HG02571 (cell line): ENCODE measurements at regions not wholly inside any gene's neighbourhood (a gene's known extent, or its start where the extent isn't known, plus 50 kb on each side); places are given as distances from the start of the nearest gene placed in this dataset.

Experiments
- ATAC-seq: cut with Tn5 transposase; IDR thresholded peaks from one replicate; pipeline ENCODE4 v1.9.1; 2021; ENCODE audit warnings: mild to moderate bottlenecking, moderate library complexity; ENCODE audit not compliant: unreplicated experiment

- ATAC-seq, result no peak
These were observed 160.6 kb upstream of the OSR1 start for GRCh38 chr2:19519045-19519444.

DNA sequence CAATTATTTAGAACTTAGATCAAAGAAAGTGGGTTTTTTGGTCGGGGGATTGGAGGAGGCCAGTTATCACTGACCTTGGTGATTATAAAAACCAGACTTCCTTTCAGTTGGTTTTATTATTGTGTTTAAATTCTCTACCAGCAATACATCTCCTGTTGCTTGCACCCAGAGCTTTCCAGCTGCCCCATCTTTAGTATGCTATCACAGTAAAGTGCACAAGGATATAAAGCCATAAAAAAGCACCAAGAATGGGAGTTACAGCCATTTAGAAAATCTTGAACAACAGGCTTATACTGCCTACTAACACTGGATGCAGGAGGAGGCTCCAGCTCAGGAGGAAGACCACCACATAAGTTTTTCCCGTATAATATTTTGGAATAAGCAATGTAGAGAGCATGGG lies 148.7 kb upstream of the OSR1 start:
- no peak for ATAC-seq

DNA sequence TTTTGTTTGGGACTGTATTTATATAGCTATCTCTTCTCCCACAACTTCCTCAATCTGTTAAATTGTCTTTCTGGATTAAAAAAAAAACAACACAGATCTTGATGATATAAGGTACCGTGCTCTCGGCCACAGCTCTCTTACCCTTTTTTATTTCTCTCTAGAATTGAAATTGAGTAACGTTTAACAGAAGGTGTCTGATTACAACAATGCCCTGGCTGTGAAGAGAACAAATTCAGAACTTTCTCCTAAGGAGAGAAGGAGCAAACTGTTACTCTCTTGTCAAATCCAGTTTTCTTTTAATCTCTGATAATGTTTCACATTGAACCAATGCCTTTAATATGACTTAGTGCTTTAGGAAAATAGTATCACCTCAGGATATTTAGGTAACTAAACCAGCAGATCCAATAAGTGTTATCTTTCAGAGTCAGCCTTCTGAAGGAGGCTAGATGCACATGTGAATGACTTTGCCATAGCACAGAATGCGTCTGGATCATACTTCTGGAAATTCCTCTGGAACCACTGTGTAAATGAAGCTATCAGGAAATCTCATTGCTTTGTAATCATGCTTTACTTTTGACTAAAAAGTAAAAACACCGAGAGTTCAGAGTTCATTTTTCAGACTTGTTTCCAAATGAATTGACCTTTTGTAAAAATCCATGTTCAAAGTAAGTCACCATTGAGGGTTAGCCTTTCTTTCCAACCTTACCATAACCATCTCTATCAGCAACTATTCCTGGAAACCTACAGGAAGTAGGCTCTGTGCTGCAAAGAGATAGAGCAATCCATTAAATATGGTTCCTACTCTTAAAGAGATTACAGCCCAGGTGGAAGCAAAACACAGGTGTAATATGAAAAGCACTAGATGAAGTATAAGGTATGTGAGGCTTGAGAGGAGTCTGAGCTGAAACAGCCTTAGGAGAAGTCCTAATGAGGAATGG lies 147.0 kb upstream of the OSR1 start:
- ATAC-seq, result no peak

GRCh38 chr2:19504400-19505198 lies 146.2 kb upstream of the OSR1 start:
- no peak for ATAC-seq

- ATAC-seq, result no peak
These were observed 145.5 kb upstream of the OSR1 start for GRCh38 chr2:19503915-19504314.

DNA sequence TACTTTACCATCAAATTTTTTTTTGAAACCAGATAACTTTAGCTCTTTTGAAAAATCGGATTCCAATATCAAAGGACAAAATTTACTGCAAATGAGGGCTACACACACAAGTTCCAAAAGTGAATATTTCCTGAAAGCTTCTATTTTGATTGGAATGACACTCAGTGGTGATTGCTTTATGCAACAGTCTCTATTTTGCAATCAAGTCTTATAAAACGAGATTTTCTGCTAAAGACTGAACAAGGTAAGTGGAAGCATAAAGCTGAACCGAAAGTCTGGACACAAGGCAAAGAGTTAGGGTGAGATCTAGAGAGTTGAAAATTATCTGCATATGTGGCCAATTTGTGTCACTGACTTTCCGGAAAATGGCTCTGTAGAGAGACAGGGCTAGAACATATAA lies 145.0 kb upstream of the OSR1 start:
- no peak for ATAC-seq

GRCh38 chr2:19500126-19500525 lies 141.7 kb upstream of the OSR1 start:
- ATAC-seq, result no peak

- ATAC-seq, result no peak
These were observed 138.2 kb upstream of the OSR1 start for GRCh38 chr2:19496646-19497045.

DNA sequence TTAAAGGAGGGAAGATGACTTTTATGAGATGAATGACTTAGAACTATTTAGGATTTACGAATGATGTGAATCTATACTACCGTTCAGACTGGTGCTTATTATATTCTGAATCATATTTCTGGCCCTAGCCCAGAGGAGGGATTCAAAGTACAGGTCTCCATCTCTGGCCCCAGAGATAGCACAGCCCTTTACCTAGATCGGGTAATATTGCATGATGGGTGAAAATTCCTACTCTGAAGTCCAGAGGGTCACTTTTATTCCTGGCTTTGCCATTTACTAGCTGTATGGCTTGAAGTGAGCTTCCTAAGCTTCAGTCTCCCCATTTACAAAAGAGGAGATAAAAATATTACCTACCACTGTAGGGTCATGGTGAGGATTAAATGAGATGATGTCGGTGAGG lies 135.8 kb upstream of the OSR1 start:
- no peak for ATAC-seq

GRCh38 chr2:19491796-19492195 lies 133.4 kb upstream of the OSR1 start:
- no peak for ATAC-seq

- ATAC-seq, result no peak
These were observed 132.5 kb upstream of the OSR1 start for GRCh38 chr2:19490846-19491435.

DNA sequence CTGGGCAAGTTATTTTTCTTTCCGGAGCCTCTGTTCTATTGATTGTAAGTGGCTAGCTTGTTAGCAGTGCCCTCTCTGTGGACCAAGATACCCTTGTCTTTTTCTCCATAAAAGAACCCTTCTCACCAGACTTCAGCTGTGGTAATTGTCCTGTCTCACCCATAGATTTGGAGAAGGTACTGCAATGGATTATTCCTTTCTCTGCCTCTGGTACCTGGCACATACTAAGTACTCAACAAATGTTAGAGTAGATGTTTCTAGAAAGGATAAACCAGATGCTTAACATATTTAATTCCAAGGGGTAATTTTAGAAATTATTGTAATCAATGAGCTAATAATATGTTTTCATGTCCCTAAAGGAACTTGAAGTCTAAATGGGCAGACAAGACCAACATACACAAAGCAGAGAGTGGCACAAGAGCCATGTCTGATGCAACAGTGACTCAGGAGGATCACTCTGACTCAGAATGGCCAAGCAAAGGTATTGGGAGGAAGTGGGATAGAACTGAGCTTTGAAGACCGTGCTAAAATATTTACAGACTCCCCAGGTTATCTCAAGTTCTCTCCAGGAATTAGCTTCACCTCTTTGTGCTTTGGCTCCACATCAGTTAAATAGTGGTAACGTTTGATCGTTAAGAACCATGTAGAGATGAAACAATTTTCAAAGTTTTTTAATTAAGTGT lies 129.7 kb upstream of the OSR1 start:
- peak; percentile 82 for ATAC-seq

DNA sequence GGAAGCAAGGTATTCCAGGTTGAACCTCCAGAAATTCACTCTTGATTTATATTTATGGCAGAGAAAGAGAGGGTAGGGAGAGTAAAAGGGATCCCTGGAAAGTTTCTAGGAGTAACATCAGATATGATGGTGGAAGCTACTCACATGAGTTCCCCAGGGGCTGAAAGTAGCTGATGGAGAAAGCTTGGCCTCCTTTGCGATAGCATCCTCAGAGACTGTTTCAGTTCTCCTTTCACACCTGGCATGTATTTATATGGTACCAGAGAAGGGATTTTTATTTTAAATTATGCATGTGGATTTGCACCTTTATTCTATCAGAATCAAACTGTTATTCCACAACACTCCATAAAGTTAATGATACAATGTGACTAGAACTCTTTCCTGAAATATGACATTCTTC lies 126.3 kb upstream of the OSR1 start:
- no peak for ATAC-seq

DNA sequence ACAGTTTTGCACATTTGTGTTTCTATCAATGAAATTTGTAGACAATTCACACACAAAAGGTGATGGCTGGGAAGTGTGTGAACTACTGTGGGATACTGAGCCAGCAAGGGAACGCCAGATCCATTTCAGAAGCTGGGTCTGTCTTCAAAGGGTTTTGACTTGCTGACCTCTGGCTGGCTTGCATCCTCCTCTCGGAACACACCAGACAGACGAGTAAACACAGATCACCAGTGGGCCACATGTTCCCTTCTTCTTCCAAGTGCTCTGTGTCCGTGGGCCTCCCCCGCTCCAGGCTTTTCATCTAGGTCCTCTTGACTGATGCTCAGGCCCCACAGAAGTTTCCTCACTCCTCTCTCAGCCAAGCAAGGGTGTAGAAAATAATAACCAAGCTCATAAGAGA lies 122.2 kb upstream of the OSR1 start:
- ATAC-seq, result no peak

- no peak for ATAC-seq
These were observed 121.2 kb upstream of the OSR1 start for GRCh38 chr2:19479666-19480065.

GRCh38 chr2:19478409-19478808 lies 120.0 kb upstream of the OSR1 start:
- no peak for ATAC-seq

- no peak for ATAC-seq
These were observed 117.9 kb upstream of the OSR1 start for GRCh38 chr2:19476327-19476726.

DNA sequence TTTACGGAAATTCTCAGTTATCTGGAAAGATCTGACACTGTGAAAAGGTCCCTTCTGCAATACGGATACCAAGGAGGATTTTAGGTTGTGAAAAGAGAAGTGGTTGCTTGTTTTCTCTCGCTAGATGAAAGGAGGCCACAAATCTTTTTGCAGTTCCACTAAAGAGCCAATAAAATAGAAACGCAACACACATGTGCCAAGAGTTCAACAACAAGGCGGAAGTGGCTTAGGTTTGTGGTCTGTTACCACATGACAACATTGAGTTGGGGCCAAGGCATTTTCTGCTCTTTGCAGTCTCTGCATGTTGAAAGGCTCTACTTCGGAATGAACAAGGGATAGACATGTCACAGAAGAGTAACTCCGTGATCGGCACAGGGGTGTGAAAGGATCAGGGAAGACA lies 115.7 kb upstream of the OSR1 start:
- ATAC-seq, result peak; percentile 85

- no peak for ATAC-seq
These were observed 114.9 kb upstream of the OSR1 start for GRCh38 chr2:19473350-19473749.

DNA sequence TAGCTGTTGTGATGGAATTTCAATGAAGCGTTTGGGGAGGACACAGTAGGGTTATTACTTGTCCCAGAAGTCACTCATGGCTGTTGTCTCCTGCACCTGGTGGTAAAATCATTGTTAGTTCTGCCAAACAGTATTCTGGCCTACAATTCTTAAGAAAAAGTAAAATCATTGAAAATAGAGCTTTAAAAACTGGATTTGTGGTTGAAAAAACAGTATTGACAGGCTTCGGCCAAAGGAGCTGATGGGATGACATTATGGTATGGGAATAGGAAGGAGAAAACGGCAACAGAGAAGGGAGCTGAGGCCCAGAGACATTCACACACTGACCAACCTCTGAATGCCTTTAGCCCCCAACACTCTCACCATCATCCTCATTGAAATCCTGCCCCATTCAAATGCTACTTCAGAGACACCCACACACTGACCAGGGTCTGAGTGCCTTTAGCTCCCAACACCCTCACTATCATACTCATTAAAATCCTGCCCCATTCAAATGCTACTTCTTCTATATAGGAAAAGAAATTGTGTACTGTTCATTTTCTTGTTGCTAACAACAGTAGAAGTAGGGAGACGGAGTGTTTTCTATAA lies 114.1 kb upstream of the OSR1 start:
- no peak for ATAC-seq

DNA sequence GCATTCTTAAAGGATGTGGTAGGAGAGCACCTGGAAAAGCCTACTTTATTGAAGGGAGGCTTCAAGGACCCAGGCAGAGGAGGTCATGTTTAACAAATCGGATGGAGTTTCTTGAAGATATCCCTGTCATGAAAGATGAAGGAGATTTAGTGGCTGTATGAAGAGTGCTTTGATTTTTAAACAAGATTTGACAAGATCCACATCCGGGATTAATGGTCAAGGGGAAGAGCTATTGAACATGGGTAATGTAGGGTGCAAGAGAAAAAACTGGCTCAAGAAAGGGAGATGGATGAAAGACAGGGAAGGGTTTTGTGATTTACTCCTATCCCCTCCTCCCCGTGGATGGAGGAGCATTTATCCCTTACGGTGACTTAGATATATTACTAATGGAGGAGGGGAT lies 113.1 kb upstream of the OSR1 start:
- no peak for ATAC-seq
